ENCODE measurements at regions not wholly inside any gene's neighbourhood (a gene's known extent, or its start where the extent isn't known, plus 50 kb on each side); places are given as distances from the start of the nearest gene placed in this dataset.

DNA sequence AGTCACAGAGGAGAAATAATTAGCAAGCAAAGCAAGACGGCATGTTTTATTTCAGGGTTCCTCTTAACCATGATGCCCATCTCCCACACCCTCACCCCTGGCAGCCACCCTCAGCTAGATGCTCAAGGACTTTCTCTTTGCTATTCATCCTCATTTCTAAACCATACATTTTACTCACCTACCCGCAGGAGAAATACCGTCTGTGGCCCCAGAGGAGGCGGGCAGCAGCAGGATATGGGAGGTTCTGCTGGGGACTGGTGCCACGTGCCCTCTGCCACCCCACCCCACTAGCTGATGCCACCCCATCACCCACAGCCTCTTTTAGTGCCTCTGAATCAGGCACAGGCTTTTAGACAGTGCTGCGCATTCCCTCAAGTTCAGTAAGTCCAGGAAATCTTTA, 168.7 kb upstream of the ITGB1 start:
- DNase-seq (ENCODE audit: low read depth in 2 of 2): no peak

DNA sequence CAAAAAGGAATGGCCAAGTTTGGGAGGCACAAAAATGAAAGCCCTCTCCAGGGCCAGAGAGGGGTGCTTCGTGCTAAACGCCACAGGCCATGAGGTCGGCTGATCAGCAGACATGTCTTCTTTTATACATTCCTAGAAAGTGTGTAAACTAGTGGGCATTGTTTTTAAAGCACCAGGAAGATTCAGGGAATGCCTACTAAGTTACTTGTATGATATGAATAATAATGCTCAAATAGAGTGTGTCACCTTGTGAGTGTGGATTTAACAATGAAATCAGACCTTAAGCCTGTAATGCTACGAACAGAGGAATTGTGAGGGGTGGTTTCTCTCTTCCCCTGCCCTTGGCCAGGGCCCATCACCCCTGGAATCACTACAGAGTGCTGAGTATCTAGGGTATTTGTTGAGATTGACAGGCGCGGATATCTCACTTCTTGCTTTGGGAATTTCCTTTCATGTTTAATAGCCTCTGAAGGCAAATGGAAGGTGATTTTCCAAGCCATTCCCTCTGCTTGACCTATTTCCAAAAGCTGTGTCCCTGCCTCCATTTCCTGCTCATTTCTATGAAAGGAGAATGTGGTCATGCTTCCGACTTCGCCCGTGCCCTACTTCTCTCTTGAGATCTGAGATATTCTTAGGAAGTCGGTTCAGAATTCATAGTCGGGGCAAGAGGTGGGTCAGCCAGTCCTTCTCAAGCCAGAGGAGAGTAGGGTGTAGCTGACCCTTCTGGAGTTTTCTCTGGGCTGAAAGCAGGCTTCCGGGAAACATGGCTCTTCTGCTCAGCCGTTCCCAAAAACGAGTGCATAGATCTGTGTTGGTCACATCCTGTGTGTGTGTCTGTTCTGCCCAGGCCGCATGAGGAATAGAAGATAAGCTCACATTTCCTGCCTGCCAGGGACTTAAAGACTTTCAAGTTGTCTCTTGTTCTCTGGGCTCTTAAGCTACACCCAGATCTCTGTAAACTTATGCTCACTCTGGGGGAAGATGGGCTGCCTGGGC, 167.8 kb upstream of the ITGB1 start:
- DNase-seq (ENCODE audit: low read depth in 2 of 2): no peak

DNA sequence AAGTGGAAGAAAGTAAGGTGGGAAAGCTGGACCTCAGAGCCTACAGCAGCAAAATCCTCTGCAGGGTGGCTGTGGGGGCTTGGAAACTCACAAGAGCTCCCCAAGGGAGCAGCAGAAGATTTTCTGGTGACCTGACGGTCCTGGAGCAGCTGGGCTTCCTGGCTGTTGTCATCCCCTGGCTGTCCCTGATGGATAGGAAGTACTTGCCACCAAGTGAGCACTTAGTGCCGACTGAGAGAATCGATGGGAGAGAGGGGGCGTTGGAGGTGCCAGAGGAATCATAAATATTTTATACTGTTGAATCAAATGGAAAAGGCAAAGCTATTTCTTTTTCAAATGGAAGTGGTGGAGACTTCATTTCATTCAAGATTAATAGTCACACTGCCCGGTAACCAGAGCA, 167.1 kb upstream of the ITGB1 start:
- DNase-seq (ENCODE audit: low read depth in 2 of 2): no peak

DNA sequence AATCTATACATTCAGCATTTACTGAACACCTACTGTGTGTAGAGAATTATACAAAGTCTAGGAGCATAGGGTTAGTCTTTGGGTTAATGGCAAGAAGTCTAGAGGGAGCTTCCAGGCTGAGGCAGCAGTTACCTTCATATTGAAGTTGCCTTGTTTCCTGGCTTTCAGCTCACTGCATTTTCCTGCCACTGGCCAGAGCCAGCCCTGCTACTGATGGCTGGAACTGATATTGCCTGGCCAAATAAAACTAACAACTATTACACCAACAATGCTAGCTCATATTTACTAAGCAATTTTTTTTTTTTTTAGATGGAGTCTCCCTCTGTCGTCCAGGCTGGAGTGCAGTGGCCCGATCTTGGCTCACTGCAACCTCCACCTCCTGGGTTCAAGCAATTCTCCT, 165.7 kb upstream of the ITGB1 start:
- DNase-seq (ENCODE audit: low read depth in 2 of 2): no peak

DNA sequence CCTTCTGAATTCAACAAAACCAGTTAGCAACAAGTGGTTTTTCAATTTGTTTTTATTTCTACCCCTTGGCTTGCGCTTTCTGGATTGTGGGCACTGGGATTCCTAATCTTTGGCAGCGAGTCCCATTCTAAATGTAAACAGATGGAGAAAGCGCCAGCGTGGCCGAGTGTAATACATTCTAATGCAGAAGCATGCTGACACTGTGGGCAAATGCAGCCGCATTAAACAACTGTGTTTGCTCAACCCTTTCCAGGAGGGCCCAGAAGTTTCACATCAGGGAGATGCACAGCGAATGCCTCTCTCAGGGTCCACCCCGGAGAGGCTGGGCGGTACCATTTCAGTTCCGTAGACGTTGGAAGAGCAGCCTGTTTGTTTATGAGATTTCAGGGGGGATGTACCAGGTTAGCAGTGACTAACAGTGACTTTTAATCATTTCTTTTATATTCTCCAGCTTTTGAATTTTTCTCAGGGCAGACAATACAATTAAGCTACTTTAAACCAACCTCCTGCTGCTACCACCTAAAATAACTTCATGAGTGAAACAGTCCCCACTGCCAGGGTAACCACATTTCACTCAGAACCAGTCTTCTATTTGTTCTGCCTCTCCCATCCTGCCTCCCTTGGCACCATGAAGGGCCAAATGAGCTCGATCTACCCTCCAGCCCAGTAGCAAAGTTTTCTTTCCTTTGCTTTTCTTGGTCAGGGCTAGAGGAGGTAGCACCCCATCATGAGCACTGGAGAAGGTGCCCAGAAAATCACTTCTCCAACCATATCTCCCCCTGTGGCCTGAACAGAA, 164.2 kb upstream of the ITGB1 start:
- no peak for DNase-seq (ENCODE audit: low read depth in 2 of 2)

DNA sequence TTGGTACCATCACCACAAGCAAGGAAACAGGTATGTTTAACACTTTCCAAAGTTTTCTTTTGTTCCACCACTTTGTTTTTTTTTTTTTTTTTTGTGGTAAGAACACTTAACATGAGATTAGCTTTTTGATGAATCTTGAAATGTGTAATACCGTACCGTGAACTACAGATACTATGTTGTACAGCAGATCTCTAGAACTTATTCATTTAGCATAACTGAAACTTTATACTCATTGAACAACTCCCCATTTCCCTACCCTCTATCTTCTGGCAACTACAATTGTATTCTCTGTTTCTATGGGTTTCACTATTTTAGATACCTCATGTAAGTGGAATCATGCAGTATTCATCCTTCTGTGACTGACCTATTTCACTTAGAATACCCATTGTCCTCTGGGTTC, 162.7 kb upstream of the ITGB1 start:
- DNase-seq (ENCODE audit: low read depth in 2 of 2): no peak

DNA sequence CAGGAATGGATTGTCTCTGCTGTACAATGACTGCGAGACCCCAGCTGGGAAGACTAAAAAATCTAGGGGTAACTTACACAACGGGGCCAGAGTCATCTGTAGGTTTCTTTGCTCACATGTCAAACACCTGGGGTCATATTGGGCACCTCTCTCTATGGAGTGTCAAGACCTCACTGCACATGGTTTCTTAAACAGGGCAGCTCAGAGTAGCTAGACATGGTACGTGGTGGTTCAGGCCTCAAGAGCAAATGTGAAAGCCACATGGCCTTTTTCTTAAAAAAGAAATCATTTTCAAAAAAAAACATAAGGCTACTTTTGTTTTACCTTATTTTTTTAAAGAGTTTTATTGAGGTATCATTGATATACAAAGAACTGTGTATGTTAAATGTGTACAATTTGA, 162.2 kb upstream of the ITGB1 start:
- no peak for DNase-seq (ENCODE audit: low read depth in 2 of 2)

DNA sequence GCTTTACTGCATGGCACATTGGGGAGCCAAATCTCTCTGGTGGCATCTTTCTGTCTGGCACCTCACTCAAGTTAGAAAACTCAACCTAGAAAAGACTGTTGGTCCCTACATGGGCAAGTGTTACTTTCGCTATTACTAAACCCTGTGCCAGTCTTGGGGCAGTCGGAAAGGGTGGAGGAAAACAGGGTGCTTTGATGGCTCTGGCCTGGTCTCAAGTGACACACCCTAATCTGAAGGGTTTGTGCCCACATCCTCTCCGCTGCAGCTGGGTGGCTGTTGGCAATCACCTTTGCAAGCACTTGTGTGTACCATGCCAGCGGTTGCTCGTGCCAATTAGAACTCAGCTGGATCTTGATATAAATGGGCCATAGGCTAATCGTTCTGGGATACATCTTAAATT, 159.8 kb upstream of the ITGB1 start:
- DNase-seq (ENCODE audit: low read depth in 2 of 2): no peak

DNA sequence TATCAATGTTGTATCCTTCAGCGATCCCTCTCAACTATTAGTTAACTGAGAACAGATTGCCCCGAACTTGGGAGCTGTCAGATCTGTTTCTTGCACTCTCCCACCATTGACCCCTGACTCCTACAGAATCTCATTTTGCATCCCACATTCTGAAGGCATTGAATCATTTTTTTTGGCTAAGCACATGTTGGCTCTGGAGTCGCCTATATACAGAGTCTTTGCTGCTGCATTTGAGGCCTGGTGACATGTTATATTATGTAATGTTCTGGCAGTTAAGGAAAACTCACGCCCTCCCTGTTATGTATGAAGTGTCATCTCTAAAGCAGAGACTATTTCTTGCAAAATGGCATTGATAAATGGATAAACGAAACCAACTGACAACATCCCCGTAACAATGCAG, 159.2 kb upstream of the ITGB1 start:
- no peak for DNase-seq (ENCODE audit: low read depth in 2 of 2)

DNA sequence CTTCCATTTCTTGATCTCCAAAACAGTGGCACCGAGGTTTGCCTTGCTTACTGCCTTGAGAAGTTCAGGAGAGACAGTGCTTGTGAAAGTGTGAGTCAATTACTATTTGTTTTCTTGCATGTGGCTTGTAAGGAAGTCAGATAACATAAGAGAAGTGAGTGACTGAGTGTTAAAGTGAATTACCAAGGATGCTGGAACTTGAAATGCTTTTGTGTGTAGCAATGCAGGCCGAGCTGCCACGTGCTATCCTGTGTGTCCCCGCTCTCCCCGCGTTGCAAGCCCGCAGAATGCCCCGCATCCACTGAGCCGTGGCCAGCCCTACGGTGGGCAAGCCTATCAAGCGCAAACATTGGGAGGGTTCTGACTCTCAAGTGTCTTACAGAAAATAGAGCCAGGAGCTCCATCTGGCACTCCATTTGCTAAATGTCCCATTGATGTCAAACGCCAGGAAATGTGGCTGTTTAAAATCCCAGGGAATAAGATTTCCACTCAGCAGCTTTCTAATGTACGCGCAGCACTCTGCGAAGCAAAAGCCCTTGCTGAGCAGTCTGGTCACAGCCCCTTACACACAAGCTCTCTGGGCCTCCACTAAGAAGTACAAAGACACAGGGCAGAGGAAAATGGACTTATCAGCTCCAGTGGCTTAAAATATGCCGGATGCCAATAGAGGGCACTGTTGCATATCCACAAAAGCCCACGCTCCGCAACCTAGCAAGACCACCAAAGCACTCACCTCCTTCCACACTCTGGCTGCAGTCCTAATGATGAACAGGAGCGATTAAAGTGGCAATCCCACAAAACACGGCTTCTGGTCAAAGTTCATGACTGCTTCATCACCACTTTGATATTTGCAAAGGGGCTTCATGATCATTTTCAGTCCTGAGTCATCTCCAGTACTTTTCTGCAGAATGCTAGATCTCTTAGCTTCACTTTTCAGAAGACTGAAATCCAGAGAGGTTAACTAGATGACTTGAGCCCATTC, 158.0 kb upstream of the ITGB1 start:
- no peak for DNase-seq (ENCODE audit: low read depth in 2 of 2)

DNA sequence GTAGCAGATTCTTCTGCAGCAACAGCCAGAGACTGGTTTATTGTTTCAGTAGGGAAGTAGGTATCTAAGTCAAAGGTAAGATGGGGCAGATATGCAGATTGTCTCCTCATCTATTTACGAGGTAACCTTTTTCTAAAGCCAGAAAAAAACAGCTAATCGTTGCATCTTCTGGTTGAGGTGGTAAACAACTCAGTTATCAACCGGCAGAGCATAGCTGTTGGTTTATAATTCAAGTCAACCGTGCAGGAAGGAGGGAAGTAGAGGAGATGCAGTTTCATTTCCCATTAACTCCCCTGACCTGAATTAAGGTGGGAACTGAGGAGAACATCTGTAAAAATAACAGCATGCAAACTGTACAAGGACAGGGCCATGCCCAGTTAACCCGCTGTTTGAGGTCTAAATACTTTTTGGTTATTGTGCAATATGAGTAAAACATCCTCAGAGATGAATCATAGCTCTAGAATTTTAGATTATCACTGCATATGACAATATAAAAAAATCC, 156.5 kb upstream of the ITGB1 start:
- DNase-seq (ENCODE audit: low read depth in 2 of 2): no peak

DNA sequence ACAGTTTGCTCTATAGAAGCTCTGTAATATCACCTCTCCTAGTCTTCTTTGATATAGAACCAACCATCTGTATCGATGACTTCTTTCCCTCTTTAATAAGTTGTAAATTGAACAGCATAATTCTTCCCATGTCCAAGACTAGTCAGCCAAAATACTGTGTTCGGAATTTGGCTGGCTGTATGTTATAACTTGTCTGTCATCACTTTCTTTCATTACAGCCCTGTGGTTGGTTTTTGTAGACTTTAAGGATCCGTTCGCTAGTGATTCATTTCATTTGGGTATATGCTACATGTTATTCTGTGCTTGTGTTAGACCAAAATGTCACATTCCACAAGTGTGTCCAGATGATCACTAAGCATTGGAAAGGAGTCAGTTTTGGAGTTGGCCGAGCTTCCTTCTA, 155.4 kb upstream of the ITGB1 start:
- no peak for DNase-seq (ENCODE audit: low read depth in 2 of 2)

DNA sequence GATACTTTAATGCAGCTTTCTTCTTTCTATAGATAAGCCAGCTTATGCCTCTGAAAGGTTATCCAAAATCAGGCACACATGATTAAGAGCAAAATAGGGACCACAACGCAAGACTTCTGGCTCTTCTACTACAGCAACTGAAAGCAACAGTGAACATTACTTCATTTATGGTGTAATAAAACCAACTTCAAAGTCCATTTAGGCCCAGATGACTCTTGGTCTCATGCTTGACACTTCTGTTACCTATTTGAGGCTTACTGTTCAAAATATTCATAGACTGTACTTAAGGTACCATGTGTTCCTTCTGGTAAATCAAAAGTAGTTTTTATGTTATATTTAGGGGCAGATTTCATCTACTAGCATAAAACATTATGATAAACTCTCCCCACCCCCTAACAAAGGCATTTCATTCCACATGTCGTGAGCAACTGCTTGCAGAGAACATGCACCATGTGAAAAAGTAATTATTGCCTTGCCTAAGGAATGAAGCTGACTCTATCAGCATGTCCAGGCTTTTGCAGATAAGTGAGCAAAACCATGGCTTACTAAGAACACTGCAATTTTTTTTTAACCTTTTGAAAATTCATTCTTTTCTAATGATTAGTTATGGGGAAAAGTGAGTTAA, 154.9 kb upstream of the ITGB1 start:
- no peak for DNase-seq (ENCODE audit: low read depth in 2 of 2)

DNA sequence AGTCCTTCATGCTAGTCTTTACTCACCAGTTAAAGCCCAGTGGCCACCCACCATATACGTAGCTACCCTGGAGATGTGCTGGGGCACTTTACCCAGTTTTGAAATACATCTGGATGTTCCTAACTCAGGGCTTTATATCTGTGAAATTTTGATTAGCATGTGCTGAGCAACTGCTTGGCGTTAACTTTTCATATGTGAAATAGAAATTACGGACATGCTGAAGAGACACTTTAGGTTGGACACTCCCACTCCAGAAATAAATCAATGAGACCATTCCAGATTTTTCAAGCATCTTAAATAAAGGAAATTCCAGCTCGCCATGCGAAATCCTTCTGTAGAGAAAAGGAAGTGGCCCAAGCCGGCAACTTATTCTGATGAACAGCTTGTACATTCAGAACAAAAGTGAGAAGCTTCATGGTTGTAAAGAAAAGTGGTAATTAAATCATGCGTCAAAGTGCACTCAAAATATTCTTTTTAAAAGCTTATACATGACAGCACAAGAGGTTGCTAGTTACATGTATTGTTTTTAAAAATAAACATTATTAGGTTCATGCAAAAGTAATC, 153.5 kb upstream of the ITGB1 start:
- DNase-seq (ENCODE audit: low read depth in 2 of 2): no peak

DNA sequence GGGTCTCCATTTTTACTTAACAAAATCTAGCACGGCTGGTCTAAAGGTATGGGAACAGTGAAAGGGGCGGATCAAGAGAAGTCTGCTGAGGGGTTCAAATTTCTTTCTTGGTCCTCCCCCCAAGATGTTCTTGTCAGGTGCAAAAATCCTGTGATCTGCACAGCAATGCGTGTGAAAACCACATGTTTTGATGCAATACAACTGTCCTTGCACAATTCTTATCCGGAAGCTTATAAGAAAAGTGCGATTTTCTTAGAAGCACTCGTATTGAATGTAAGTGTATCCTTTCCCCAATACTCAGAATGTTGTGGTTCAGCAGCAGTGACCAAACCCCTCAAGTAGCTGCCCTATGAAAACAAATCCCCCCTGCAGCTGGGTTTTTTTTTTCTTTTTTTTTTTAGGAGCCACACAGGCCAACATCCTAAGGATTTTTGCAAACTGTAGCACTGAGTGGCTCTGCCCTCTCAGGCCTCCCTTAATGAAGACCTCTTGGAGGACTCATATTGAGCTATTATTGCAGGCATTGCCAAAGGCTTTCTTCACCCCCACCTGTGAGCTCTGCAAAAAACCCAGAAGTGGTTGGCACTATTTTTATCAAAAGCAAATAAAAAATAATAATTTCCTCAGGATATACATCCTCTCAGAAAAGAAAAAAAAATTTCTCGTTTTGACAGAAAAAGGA, 151.9 kb upstream of the ITGB1 start:
- no peak for DNase-seq (ENCODE audit: low read depth in 2 of 2)

DNA sequence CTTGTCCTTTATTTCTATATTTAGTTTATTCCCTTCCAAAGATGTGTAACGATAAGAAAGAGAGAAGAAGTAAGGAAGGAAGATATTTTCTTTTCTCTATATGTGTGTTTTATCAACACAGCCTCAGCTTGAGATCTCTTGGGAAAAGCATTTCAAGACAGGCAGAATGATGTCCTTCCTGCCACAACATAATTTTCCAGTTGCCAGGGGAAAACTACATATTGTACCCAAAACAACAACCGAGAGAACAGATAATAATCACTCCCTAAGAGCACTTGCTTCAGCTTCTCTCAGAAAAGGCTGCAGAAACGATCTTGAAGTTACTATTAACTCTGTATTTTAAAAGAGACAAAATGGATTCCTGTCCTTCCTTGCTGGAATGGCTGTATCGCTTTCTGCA, 151.4 kb upstream of the ITGB1 start:
- no peak for DNase-seq (ENCODE audit: low read depth in 2 of 2)

DNA sequence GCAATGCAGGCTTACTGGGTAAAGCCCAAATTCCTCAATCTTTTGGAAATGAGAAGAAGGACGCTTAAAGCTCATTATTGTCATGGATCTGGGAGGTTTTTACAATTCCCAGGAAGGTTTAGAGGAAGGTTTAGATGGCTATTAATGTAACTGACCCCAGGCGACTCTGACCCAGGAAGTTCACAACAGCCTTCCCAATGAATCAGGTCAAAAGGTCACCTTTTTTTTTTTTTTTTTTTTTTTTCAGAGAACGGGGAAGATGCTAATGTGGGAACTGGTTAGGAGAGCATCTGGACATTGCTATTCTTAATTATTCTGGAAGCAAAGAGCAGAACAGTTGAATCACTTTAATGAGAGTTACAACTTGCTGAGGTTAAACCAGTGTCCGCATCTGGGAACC, 149.9 kb upstream of the ITGB1 start:
- no peak for DNase-seq (ENCODE audit: low read depth in 2 of 2)

DNA sequence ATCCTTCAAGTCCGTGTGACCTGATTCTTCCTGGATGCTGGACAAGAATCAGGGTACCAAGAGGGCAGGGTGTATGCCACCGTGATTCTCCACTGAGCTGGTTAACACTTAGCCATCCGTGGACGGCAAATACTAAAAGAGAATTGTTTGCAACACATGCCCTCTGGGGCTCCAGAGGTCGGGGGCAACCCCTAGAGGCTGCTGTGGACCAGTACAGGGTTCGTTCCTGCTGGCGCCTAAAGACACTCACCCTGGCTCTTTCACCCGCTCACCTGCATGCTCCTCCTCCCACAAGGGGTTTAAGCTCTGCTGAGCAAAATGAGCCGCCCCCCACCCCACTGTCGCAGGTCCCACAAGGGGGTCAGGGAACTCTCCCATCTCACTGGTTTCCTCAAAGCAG, 148.7 kb upstream of the ITGB1 start:
- no peak for DNase-seq (ENCODE audit: low read depth in 2 of 2)

DNA sequence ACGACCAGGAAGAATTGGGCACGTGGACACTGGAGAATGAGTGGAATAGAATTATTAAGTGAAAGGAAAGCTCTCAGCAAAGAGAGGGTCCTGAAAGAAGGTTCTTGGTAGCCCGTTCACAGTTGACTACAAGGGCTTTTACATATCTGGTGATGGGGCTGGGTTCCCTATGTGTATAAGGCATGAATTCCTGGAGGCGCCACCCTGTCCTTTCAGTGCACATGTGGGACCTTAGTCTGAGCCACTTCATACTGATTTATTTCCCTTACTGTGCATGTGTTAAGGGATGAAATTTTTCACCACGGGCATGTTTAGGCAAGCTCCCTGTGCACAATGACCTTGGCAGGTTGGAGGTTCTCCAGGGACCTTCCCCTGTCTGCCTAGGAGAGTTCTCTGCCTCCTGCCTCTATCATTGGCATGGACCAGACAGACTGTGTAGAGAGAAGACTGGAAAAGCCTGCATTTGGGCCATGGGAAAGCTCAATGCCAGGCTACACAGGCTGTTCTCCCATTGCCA, 145.9 kb upstream of the ITGB1 start:
- DNase-seq (ENCODE audit: low read depth in 2 of 2): no peak

DNA sequence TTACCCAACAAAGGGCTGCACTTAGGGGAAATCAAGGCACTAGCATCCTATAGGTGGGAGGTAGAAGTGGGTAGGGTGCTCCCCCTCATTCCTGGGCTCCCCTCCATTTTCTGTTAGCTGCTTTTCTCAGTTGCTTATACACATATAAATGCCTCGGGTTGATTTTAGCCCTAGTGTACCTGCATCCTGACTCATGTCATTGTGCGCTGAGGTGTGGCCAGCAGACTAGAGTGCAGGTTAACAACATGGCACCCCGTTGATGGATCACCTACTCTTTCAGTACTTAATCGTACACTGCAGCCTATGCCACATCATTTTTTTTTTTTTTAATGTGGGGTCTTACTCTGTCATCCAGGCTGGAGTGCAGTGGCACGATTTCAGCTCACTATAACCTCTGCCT, 144.0 kb upstream of the ITGB1 start:
- no peak for DNase-seq (ENCODE audit: low read depth in 2 of 2)

Measured in stimulated activated CD4-positive, alpha-beta T cell treated with anti-CD3 and anti-CD28 coated beads, Interleukin-12 subunit alpha, Interleukin-12 subunit beta, amount 100 ng/mL, for 24 hours (primary cell).